ENCODE measurements at regions not wholly inside any gene's neighbourhood (a gene's known extent, or its start where the extent isn't known, plus 50 kb on each side); places are given as distances from the start of the nearest gene placed in this dataset.

DNA sequence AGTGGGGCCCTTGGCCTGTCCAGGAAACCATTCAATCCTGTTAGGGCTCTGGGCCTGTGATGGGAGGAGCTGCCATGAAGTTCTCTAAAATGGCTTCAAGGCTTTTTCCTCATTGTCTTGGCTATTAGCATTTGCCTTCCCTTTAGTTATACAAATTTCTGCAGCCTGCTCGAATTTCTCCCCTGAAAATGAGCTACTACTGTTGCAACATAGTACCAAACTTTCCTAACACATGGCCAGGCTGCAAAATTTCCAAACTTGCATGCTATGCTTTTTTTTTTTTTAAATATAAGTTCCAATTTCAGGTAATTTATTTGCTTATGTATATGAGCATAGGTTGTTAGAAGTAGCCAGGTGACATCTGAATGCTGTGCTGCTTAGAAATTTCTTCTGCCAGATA, 560.8 kb upstream of the TBL1XR1 start:
- no peaks in the 10 kb centered on the region for H3K9me3 ChIP-seq (ENCODE audit: control insufficient read depth in 1 of 2, low read length in 2 of 2)
- H3K4me3 ChIP-seq (ENCODE audit: low read depth in 1 of 2, low read length in 2 of 2): no peak overlapping the region
- no peak overlapping the region for H3K27ac ChIP-seq (ENCODE audit: low read length)

DNA sequence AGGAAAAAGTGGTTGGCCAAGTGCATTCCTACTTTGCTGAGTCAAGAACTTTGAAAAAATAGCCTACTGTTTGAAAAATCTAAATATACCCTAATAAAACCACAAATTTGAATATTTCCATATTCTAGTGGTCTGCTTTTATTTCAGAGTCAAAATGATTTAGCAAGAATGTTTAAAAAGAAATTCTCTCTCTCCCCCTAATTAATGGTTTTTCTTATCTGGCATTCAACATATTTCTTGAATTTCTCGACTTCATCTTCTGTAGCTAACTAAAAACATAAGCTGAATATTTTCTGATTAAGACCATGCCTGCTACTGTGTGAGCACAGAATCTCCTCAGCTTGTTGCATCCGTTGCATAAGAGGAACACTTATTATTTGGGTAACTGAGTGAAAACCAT, 563.5 kb upstream of the TBL1XR1 start:
- no peak overlapping the region for H3K27ac ChIP-seq (ENCODE audit: low read length)
- no peaks in the 10 kb centered on the region for H3K9me3 ChIP-seq (ENCODE audit: control insufficient read depth in 1 of 2, low read length in 2 of 2)
- H3K4me3 ChIP-seq (ENCODE audit: low read depth in 1 of 2, low read length in 2 of 2): no peak overlapping the region
- H3K4me1 ChIP-seq (ENCODE audit: control insufficient read depth in 1 of 2, insufficient read depth in 2 of 2, low read length in 2 of 2): peaks cover 0 to 3% of the 10 kb centered on the region in 2 donors
- no peaks in the 10 kb centered on the region for H3K36me3 ChIP-seq (ENCODE audit: control insufficient read depth in 1 of 2, insufficient read depth in 2 of 2, low read length in 2 of 2)
- no peaks in the 10 kb centered on the region for H3K27me3 ChIP-seq (ENCODE audit: low read depth, low read length)

More for the DNA sequence above, 560.8 kb upstream of the TBL1XR1 start:
- Histone ChIP-seq H3K36me3 (ENCODE audit: control insufficient read depth in 1 of 2, insufficient read depth in 2 of 2, low read length in 2 of 2) (no peaks in the 10 kb centered on the region), H3K4me1 (ENCODE audit: control insufficient read depth in 1 of 2, insufficient read depth in 2 of 2, low read length in 2 of 2) (peaks cover 0 to 7% of the 10 kb centered on the region in 2 donors), H3K27me3 (ENCODE audit: low read depth, low read length) (no peaks in the 10 kb centered on the region)

GRCh38 chr3:177764377-177764912, 567.2 kb upstream of the TBL1XR1 start:
- H3K36me3 ChIP-seq (ENCODE audit: control insufficient read depth in 1 of 2, insufficient read depth in 2 of 2, low read length in 2 of 2): no peaks in the 10 kb centered on the region
- peaks cover 0 to 8% of the 10 kb centered on the region in 2 donors for H3K9me3 ChIP-seq (ENCODE audit: control insufficient read depth in 1 of 2, low read length in 2 of 2)
- no peaks in the 10 kb centered on the region for H3K27me3 ChIP-seq (ENCODE audit: low read depth, low read length)
- peaks cover 0 to 4% of the 10 kb centered on the region in 2 donors for H3K4me1 ChIP-seq (ENCODE audit: control insufficient read depth in 1 of 2, insufficient read depth in 2 of 2, low read length in 2 of 2)
- no peak overlapping the region for H3K4me3 ChIP-seq (ENCODE audit: low read depth in 1 of 2, low read length in 2 of 2)
- peak overlapping the region; percentile 19 for H3K27ac ChIP-seq (ENCODE audit: low read length)

- Histone ChIP-seq H3K36me3 (ENCODE audit: control insufficient read depth in 1 of 2, insufficient read depth in 2 of 2, low read length in 2 of 2) (no peaks in the 10 kb centered on the region), H3K9me3 (ENCODE audit: control insufficient read depth in 1 of 2, low read length in 2 of 2) (peaks cover 0 to 8% of the 10 kb centered on the region in 2 donors), H3K4me1 (ENCODE audit: control insufficient read depth in 1 of 2, insufficient read depth in 2 of 2, low read length in 2 of 2) (peaks cover 0 to 4% of the 10 kb centered on the region in 2 donors), H3K27ac (ENCODE audit: low read length) (peak overlapping the region; percentile 19), H3K4me3 (ENCODE audit: low read depth in 1 of 2, low read length in 2 of 2) (no peak overlapping the region), H3K27me3 (ENCODE audit: low read depth, low read length) (no peaks in the 10 kb centered on the region)
These were observed 567.7 kb upstream of the TBL1XR1 start for GRCh38 chr3:177764933-177765332.

DNA sequence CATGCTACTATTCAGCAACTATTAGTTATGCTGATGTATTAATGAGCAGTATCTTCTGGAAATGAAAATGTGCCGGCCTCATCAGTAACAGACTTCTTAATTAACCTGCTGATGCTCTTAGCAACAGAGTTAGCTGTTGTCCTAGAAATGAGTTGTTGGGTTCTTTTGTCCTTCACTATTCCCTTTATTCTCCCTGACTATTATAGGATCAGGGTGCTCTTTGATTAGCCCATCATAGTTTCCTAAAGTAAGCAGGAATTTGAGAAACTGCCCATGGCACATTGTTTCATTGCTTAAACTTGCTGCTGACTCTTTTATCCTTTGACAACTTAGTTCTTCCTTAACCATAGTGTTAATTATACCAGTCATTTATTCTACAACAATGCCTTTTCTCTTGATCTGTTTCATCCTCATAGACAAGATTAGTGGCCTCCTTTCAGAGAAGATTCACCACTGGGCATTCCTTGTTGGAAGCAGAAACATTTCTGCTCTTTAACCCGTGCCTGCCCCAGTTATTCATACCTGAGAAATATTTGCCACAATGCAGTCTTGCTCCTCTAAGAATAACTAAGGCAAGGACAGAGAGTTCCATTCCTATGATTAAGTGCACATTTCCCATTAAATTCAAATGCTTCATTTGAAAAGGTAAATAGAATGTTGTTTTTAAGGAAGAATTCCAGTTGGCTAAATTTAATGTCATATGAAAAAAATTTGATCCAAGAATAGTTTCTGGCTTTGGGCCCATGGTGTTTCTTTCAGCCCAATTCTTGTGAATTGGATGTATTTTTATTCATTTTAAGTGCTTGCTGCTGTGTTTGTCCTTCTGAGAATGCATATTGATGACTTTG, 573.3 kb upstream of the TBL1XR1 start:
- Histone ChIP-seq H3K4me3 (ENCODE audit: low read depth in 1 of 2, low read length in 2 of 2) (no peak overlapping the region), H3K36me3 (ENCODE audit: control insufficient read depth in 1 of 2, insufficient read depth in 2 of 2, low read length in 2 of 2) (no peaks in the 10 kb centered on the region), H3K27ac (ENCODE audit: low read length) (no peak overlapping the region), H3K4me1 (ENCODE audit: control insufficient read depth in 1 of 2, insufficient read depth in 2 of 2, low read length in 2 of 2) (peaks cover 0 to 29% of the 10 kb centered on the region in 2 donors), H3K9me3 (ENCODE audit: control insufficient read depth in 1 of 2, low read length in 2 of 2) (peaks cover 0 to 8% of the 10 kb centered on the region in 2 donors), H3K27me3 (ENCODE audit: low read depth, low read length) (no peaks in the 10 kb centered on the region)

DNA sequence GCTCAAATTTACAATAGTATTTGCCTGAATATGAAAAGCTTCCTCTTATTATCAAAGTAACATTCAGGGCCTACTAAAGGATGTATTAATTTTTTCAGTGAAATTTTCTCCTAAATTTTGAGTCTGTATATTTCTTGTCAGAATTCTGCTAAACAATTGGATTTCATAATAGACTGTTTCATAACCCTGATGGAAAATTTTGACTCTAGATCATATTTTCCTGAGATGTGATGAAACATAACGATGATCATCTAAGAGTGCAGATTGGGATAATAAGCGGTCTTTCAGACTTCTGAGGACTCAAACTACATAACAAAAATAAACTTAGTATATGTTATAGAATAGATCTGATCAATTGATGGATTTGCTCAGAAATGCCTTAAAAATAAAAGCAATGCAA, 574.5 kb upstream of the TBL1XR1 start:
- H3K36me3 ChIP-seq (ENCODE audit: control insufficient read depth in 1 of 2, insufficient read depth in 2 of 2, low read length in 2 of 2): no peaks in the 10 kb centered on the region
- peaks cover 0 to 8% of the 10 kb centered on the region in 2 donors for H3K9me3 ChIP-seq (ENCODE audit: control insufficient read depth in 1 of 2, low read length in 2 of 2)
- H3K4me1 ChIP-seq (ENCODE audit: control insufficient read depth in 1 of 2, insufficient read depth in 2 of 2, low read length in 2 of 2): peaks cover 0 to 27% of the 10 kb centered on the region in 2 donors
- H3K27me3 ChIP-seq (ENCODE audit: low read depth, low read length): no peaks in the 10 kb centered on the region
- no peak overlapping the region for H3K27ac ChIP-seq (ENCODE audit: low read length)
- no peak overlapping the region for H3K4me3 ChIP-seq (ENCODE audit: low read depth in 1 of 2, low read length in 2 of 2)

DNA sequence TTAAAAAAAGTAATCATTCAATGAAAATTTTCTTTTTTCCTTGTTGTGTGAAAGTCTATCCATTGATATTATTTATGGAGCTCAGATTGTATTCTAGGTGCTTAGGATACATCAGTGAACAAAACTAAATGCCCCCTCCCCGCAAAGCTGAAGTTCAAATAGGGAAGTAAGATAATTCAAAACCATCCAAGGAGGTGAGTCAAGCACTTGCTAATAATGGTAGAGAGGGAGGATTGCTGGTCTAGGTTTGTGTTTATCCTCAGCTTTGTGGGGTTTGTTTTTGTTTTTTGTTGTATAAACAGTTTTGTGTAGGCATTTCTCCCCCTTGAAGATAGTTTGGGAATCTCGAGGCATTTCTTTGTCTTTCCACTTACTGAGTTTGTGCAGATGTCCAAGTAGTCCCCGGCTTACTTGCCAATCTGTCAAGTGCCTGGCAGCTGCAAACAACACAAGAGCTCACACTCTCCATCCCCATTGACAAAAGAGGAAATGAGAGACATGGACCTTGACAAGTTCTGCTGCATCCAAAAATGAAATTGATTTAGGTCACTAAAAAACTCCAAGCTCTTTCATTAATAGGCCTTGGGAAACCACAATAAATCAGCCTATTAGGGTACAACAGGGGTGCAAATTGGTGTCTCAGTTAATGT, 575.8 kb upstream of the TBL1XR1 start:
- H3K4me3 ChIP-seq (ENCODE audit: low read depth in 1 of 2, low read length in 2 of 2): no peak overlapping the region

GRCh38 chr3:177773717-177774116, 576.4 kb upstream of the TBL1XR1 start:
- Histone ChIP-seq H3K4me1 (ENCODE audit: control insufficient read depth in 1 of 2, insufficient read depth in 2 of 2, low read length in 2 of 2) (peaks cover 0 to 27% of the 10 kb centered on the region in 2 donors), H3K4me3 (ENCODE audit: low read depth in 1 of 2, low read length in 2 of 2) (no peak overlapping the region), H3K27me3 (ENCODE audit: low read depth, low read length) (no peaks in the 10 kb centered on the region), H3K27ac (ENCODE audit: low read length) (no peak overlapping the region), H3K9me3 (ENCODE audit: control insufficient read depth in 1 of 2, low read length in 2 of 2) (no peaks in the 10 kb centered on the region), H3K36me3 (ENCODE audit: control insufficient read depth in 1 of 2, insufficient read depth in 2 of 2, low read length in 2 of 2) (no peaks in the 10 kb centered on the region)

More for the DNA sequence above, 575.8 kb upstream of the TBL1XR1 start:
- H3K4me1 ChIP-seq (ENCODE audit: control insufficient read depth in 1 of 2, insufficient read depth in 2 of 2, low read length in 2 of 2): peaks cover 0 to 27% of the 10 kb centered on the region in 2 donors
- peaks cover 0 to 6% of the 10 kb centered on the region in 2 donors for H3K9me3 ChIP-seq (ENCODE audit: control insufficient read depth in 1 of 2, low read length in 2 of 2)
- no peak overlapping the region for H3K27ac ChIP-seq (ENCODE audit: low read length)
- H3K36me3 ChIP-seq (ENCODE audit: control insufficient read depth in 1 of 2, insufficient read depth in 2 of 2, low read length in 2 of 2): no peaks in the 10 kb centered on the region
- no peaks in the 10 kb centered on the region for H3K27me3 ChIP-seq (ENCODE audit: low read depth, low read length)

DNA sequence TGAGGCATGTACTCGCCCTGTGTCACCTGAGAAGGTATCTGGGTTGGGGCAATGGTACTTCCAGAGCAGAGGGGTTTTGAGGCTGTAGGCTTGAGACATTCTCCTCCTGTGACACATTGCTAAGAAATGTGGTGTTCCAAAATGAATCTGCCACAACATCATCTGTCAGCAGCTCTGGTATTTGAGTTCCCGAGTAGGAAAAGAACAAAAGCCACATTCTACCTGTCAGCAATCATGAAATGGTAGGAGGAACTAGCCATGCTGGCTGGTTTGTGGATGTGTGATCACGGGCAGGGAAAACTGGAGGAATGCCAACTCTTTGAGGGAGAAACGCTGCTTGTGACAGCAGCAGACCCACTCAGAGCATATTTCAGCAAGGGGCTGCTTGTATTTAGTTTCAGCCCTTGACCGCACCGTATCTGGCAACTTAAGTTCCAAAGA, 579.4 kb upstream of the TBL1XR1 start:
- Histone ChIP-seq H3K27me3 (ENCODE audit: low read depth, low read length) (no peaks in the 10 kb centered on the region), H3K4me1 (ENCODE audit: control insufficient read depth in 1 of 2, insufficient read depth in 2 of 2, low read length in 2 of 2) (peaks cover 0 to 24% of the 10 kb centered on the region in 2 donors), H3K36me3 (ENCODE audit: control insufficient read depth in 1 of 2, insufficient read depth in 2 of 2, low read length in 2 of 2) (no peaks in the 10 kb centered on the region), H3K27ac (ENCODE audit: low read length) (no peak overlapping the region), H3K4me3 (ENCODE audit: low read depth in 1 of 2, low read length in 2 of 2) (no peak overlapping the region), H3K9me3 (ENCODE audit: control insufficient read depth in 1 of 2, low read length in 2 of 2) (no peaks in the 10 kb centered on the region)

DNA sequence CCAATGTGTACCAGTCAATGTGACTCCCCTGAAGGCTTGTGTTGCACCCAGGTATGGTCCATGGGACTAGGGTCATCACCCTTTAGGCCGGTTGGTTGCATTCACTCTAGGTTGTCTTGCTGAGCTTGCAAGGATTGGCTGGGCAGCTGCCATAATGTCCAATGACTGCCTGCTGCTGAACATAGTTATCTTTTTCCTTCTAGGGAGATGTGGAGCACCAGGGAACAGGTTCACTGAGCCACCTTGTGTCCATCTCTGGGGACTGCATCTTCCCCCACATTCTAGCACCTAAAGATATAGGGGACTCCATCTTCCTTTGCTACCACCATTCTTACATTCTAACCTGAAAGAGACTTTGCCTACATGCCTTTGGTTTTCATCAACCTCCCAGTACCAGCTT, 580.4 kb upstream of the TBL1XR1 start:
- Histone ChIP-seq H3K9me3 (ENCODE audit: control insufficient read depth in 1 of 2, low read length in 2 of 2) (no peaks in the 10 kb centered on the region), H3K36me3 (ENCODE audit: control insufficient read depth in 1 of 2, insufficient read depth in 2 of 2, low read length in 2 of 2) (no peaks in the 10 kb centered on the region), H3K4me3 (ENCODE audit: low read depth in 1 of 2, low read length in 2 of 2) (no peak overlapping the region), H3K4me1 (ENCODE audit: control insufficient read depth in 1 of 2, insufficient read depth in 2 of 2, low read length in 2 of 2) (peaks cover 0 to 27% of the 10 kb centered on the region in 2 donors), H3K27ac (ENCODE audit: low read length) (no peak overlapping the region), H3K27me3 (ENCODE audit: low read depth, low read length) (no peaks in the 10 kb centered on the region)

DNA sequence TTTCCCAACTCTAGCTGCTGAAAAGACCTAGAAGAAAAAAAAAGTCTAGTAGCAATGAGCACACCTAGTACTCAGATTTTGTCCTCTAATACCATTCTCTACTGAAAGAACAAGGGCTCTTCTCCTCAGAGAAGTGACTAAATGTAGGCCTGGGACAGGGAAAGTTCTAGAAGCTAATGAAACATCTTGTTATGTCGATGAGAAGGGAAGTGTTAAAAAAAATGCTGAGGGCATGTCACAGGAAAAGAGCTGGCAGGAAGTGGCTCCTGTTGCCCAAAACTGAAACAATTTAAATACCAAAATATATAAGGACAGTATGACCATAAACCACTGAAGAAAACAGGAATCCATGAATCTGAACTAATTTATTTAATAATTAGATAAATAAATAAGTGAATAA, 581.4 kb upstream of the TBL1XR1 start:
- Histone ChIP-seq H3K36me3 (ENCODE audit: control insufficient read depth in 1 of 2, insufficient read depth in 2 of 2, low read length in 2 of 2) (no peaks in the 10 kb centered on the region), H3K27ac (ENCODE audit: low read length) (no peak overlapping the region), H3K27me3 (ENCODE audit: low read depth, low read length) (no peaks in the 10 kb centered on the region), H3K4me3 (ENCODE audit: low read depth in 1 of 2, low read length in 2 of 2) (no peak overlapping the region), H3K4me1 (ENCODE audit: control insufficient read depth in 1 of 2, insufficient read depth in 2 of 2, low read length in 2 of 2) (peaks cover 0 to 23% of the 10 kb centered on the region in 2 donors), H3K9me3 (ENCODE audit: control insufficient read depth in 1 of 2, low read length in 2 of 2) (no peaks in the 10 kb centered on the region)

Data from muscle layer of duodenum (tissue), 2 donors.